ENCODE measurements at regions not wholly inside any gene's neighbourhood (a gene's known extent, or its start where the extent isn't known, plus 50 kb on each side); places are given as distances from the start of the nearest gene placed in this dataset.
"Not testable (repeated sequence)": the region's sequence is repeated elsewhere in the genome, so short reads cannot be mapped to it uniquely, and the experiment has no call there.

DNA sequence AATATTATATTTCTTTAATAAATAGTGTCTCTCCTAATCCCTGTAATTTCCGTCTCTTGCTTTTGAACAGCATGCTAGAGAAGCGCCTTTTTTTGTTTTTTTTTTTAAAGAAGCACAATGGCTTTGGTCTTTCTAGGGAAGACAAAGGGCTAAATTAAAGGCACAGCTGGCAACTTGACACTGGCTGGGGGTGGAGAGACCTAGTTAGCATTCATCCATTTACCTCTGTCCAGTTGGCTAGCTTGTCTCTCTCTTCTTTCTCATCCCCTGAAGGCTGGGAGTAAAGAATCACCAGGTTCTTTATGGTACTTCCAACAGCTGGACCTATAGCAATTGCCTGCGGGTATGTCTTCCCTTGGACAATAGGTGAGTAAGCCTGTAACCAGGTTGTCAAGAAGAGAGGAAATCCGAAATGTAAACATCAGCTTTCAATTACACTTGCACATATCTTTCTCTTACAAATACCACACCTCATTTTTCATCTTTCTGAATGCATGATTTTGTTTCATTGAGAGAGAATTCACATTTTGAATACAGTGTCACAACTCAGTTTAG lies 178.4 kb upstream of the GPR101 start:
- no peak for DNase-seq (ENCODE audit: extremely low read depth in 1 of 2, low read depth in 1 of 2)

DNA sequence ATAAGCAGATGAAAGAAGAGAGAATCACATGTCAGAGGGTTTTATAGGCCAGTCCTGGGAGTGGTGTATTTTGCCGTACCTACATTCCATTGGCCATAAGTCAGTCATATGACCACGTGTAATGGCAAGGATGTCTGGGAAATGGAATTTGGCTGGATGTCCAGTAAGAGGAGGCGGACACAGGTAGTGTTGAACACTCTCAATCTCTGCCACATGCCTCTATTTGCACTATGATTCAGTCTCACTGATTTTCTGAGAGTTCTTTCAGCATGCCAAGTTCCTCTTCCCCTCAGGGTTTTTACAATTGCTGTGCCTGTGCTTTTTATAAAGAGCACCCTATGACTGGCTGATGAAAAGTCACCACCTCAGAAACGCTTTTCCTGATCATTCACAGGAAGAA lies 164.2 kb upstream of the GPR101 start:
- DNase-seq (ENCODE audit: extremely low read depth in 1 of 2, low read depth in 1 of 2) = no peak

DNA sequence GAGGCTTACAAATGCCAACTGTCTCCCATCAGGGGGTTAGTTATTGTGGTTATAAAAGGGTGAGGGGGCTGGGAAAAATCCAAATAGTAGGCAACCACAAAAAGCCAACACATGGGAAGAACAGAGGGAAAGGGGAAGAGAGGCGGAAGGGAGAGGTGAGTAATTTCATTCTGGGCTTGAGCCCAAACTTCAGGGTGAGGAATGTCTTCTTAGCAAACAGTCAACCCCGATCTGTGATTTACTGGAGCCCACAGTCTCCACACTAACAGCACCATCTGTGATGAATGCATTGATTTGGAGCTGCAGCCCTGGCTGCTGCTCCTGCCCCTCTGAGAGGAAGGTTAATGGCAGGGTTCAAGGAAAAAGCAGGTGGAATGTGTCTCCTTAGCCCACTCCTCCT lies 162.2 kb upstream of the GPR101 start:
- DNase-seq (ENCODE audit: extremely low read depth in 1 of 2, low read depth in 1 of 2) = no peak

DNA sequence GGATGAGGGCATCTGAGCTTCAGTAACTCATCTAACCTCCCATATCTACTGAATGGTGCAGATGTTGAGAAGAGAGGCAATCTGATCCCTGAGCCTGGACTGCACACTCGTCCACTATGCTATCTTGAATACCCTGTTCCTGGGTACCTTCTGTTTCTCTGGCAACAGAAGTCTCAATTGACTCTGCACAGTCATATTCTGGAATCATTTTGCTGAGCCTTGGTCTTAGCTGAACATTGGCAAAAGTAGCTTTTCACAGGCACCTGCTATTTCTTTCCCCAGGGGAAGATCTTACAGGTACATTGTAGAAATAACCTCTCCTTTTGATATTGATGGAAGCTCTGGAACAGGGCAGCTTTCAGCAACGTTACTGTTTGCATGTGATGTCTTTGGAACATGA lies 161.5 kb upstream of the GPR101 start:
- DNase-seq (ENCODE audit: extremely low read depth in 1 of 2, low read depth in 1 of 2) = no peak

DNA sequence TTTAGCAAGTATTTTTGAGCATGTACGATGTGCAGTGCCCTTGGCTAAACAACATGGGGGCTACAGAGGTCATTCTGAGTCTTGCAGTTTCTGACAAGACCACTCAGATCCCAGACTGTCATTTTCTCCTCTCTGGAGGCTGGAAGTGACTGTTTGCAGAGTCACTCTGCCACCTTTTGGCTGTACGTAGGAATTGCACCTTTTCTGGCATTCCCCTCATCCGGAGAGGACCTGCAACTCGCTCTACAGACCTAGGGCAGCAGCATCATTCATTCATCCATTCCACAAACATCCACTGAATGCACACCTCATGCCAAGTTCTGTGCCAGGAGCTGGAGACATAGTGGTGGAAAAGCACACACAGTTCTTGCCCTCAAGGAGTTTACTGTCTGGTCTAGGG lies 160.4 kb upstream of the GPR101 start:
- DNase-seq (ENCODE audit: extremely low read depth in 1 of 2, low read depth in 1 of 2) = no peak

DNA sequence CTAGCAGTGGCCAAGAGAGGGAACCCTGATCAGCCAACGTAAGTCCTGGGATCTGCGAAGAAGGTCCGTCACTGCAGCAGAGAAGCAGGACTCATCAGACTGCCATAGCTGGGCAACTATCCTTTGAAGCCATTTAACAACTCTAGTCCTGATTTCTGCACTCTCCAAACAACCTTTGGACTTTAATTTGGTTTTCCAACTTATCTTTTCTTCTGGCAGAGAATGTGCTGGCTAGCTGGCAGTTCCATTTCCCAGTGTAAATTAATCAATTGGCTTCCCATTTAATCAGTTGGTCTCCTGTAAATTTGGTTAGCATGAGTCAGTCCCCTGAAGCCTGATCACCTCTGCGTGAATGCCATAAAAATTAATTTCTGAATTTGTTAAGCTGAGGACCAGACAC lies 153.7 kb upstream of the GPR101 start:
- no peak for DNase-seq (ENCODE audit: extremely low read depth in 1 of 2, low read depth in 1 of 2)

DNA sequence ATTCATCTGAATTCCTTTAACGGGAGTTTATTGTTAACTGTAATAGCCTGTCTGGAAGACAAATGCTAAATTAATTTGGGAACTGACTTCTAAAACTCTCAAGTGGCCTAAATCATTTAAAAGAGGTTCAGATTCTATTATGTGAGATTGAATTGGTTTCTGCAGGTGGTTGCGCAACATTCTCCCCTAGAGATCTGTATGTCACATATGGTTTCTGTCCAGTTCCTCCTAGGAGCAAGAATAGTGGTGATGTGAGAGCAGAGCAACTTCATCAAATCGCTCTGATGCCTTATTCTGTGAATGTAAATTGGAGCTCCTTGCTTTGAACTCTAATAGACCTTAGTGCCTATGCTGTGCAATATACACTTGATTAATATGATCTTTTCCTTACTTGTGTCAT lies 144.6 kb upstream of the GPR101 start:
- no peak for DNase-seq (ENCODE audit: extremely low read depth in 1 of 2, low read depth in 1 of 2)

DNA sequence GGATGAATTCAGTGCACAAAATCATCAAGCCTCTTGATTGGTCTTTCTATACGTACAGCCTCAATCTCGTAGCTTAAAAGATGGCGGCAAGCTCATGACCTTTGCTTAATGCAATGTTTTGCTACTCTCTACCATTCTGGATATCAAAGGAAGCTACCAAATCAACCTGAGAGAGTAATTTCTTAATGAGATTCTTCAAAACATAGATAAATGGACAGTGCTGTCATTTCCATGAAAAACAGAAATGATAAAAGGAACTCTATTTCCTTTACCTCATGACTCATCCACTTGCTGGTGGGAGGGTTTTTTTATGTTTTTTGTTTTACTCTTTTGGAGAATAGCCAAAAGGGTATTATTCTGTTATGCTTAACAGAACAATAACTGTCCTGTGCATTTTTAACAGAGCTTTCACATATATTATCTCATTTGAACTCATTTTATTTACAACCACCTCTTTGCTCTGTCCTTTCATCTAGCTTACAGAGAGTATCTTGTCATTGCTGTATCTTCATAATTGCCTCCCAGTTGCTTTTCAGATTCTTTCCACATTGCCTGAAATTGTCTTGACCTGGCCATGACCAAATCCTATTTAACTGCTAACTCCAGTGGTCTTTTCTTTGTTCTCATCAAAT lies 138.6 kb upstream of the GPR101 start:
- DNase-seq (ENCODE audit: extremely low read depth in 1 of 2, low read depth in 1 of 2) = no peak

DNA sequence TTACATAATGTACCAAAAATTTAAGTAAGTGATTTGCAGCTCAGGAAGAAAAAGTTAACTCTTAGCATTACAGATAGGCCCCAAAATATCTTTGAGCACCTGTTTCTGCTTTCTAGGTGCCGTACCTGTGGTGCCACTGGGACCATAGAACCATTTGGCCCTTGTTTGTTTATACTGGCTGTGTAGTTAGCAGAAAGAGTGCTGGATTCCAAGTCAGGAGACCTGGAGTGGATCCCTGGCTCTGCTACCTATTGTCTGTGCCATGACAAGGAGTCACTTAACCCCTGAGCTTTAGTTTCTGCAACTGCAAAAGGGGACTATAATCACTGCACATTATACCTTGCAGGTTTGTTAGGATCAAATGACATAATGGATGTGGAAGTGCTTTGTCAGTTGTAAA lies 137.8 kb upstream of the GPR101 start:
- DNase-seq (ENCODE audit: extremely low read depth in 1 of 2, low read depth in 1 of 2) = no peak

DNA sequence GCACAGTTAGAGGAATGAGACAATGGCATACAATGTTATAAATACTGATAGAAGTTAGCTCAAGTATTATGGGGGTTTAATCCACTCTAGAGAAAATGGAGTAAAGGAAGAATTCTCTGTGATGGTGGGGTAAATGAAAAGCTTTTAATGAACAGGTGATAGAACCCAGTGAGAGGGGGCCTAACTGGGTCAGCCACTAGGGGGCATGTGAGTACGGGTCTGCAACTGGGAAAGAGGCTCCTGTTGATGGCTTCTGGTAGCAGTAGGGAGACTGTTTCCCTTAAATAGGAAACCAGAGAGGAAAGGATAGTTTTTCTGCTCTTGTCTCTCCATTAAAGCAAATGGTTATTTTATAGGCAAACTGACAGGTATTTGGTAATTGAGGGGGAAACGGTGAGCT lies 132.8 kb upstream of the GPR101 start:
- DNase-seq (ENCODE audit: extremely low read depth in 1 of 2, low read depth in 1 of 2) = no peak

DNA sequence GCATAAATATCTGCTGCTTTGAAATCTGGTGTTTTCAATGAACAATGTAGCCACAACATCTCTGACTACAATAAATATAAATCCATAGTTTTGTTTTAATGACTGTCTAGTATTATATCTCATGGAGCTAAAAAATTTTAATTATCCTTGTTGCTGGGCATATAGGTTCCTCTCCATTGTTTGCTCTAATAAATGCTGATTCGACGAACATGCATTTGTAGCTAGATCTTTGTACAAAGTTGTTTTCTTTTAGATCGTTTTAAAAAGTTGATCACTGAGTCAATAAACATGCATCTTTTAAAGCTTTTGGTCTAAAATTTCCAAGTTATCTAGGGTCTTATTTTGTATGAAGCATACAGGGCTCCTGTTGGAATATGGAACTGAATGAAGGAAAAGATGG lies 130.5 kb upstream of the GPR101 start:
- DNase-seq (ENCODE audit: extremely low read depth in 1 of 2, low read depth in 1 of 2) = no peak

DNA sequence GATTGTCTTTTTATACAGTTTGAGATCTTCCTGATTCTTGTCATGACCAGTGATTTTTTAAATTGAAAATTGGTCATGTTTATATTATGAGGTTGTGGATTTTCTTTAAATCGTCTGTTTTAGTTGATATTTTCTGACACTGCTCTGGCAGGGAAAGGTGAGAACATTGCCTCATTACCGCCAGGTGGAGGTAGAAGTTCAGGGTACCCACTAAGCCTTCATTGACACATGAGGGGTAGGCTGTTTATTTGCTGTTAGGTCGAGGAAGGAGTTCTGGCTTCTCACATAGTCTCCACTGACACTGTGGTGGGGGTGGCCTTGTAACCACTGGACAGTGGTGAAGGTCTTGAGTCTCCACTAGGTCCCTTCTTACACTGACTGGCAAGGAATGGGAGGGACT lies 117.6 kb upstream of the GPR101 start:
- DNase-seq (ENCODE audit: extremely low read depth in 1 of 2, low read depth in 1 of 2) = no peak

DNA sequence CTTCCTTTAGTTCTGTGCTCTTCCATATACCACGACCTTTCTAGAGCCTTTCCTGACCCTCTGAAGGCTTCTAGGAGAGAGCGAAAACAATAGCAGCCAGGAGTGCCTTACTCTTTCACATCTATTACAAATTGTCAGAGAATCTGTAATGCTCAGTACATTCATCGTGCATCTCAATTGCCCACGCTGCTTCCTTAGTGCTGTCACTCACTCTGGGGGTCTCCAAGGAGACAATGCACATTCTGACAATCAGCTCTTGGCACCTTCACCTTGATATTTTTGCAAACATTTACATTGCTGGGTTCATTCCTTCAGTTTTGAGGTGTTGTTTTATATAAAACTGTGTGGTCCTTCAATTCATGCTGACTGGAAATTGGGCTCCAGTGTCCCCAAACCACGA lies 110.1 kb upstream of the GPR101 start:
- no peak for DNase-seq (ENCODE audit: extremely low read depth in 1 of 2, low read depth in 1 of 2)

DNA sequence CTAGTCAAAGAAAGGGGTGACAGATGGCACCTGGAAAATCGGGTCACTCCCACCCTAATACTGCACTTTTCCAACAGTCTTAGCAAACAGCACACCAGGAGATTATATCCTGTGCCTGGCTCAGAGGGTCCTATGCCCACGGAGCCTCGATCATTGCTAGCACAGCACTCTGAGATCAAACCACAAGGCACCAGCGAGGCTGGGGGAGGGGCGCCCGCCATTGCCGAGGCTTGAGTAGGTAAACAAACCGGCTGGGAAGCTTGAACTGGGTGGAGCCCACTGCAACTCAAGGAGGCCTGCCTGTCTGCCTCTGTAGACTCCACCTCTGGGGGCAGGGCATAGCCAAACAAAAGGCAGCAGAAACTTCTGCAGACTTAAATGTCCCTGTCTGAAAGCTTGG lies 88.9 kb upstream of the GPR101 start:
- not testable (repeated sequence) for DNase-seq (ENCODE audit: extremely low read depth in 1 of 2, low read depth in 1 of 2)

DNA sequence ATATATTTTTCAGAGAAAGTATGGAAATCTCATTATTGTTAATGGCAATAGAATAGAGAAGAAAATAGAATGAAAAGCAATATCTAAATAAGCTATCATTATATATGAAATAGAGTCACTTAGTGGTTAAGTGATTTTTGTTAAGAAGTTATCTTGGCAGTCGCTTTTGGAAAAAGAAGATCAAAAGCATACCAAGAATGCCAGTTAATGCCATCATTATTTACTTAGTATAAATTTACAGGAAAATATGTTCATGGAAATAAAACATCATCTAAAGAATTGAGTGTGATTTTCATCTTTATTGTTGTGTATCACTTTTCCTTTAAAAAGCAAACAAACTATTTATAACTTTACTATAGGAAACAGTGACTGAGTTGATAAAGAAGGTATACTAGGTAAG lies 85.3 kb upstream of the GPR101 start:
- no peak for DNase-seq (ENCODE audit: extremely low read depth in 1 of 2, low read depth in 1 of 2)

DNA sequence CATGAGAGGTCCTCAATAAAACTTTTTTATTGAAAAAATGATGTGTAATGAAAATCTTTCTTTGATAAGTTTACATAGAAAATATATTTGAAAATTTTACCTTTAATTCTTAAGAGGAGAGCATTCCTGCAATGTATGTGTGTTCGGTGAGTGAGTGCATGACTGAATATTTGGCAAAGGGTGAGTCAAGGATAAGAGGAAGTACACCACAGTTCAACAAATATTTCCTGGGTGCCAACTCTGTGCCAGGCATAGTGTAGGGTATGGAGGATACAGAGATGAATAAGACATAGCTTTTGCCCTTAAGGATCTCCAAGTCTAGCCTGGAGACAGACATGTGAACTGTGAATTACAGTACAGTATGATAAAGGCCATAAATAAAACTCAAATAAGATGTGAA lies 84.7 kb upstream of the GPR101 start:
- no peak for DNase-seq (ENCODE audit: extremely low read depth in 1 of 2, low read depth in 1 of 2)

DNA sequence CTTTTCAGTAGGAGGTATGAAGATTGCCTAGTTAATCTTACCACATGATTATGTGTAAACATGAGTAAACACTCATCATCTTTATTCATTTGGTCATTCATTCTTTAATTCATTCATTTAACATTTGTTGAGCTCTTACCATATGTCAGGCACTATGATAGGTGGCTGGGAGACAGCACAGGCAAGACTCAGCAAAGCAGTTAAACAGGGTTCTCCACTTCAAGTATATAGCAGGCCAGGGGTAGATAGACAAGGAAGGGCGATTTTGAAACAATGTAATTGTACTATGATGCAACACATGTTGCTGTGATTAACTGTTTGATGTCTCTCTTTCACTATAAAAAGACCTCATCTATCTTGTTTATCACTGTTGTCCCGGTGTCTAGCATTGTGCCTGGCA lies 84.3 kb upstream of the GPR101 start:
- DNase-seq (ENCODE audit: extremely low read depth in 1 of 2, low read depth in 1 of 2) = no peak

DNA sequence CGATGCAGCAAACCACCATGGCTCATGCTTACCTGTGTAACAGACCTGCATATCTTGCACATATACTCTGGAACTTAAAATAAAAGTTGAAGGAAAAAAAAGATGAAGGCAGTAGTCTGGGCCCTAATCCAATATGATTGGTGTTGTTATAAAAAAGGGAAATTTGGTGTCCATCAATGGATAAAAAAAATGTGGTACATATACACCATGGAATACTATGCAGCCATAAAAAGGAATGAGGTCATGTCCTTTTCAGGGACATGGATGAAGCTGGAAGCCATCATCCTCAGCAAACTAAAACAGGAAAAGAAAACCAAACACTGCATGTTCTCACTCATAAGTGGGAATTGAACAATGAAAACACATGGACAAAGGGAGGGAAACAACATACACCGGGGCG lies 74.1 kb upstream of the GPR101 start:
- DNase-seq (ENCODE audit: extremely low read depth in 1 of 2, low read depth in 1 of 2) = not testable (repeated sequence)

DNA sequence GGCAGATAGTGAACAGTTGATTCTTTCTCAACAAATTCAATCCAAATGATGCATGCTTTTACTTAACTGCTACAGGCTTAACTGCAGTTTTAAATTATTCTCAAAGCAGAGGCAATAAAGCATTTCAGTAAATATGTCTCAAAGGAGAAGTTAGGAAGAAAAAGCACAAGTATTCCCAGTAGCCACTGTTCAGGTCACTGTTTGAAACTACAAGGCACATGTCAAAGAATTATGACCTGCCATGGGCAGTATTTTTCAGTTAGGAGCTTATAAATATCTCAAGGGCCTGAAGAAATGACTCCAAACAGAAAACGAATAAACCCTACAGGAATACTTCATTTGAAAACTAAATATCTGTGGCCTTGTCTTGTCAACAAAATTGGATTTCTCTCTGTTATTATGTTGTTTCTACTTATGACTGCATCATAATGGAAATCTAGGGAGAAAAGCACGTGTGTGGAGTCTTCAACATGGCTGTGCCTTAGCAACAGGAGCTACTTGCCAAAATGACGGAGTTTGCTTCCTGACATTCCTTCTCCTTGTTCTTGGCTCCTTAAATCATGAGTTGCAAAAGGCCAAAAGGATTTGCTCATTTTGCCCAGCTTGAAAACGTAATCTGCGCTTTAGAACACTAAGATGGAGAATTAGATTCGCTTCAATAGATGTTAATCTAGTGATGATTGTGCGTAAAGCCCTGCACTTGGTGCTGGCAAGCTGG lies 67.6 kb upstream of the GPR101 start:
- no peak for DNase-seq (ENCODE audit: extremely low read depth in 1 of 2, low read depth in 1 of 2)

All from stimulated activated CD8-positive, alpha-beta memory T cell treated with anti-CD3 and anti-CD28 coated beads, Interleukin-7, amount 100 ng/mL, for 48 hours (primary cell).